Spinal cord (tissue), 9 donors: ENCODE measurements at regions not wholly inside any gene's neighbourhood (a gene's known extent, or its start where the extent isn't known, plus 50 kb on each side); places are given as distances from the start of the nearest gene placed in this dataset.

Experiments used
- DNase-seq, 6 donors: peaks; one replicate each; pipeline versions ENCODE4 v3.0.0 to v3.0.0-alpha.2; 2013 to 2015; ENCODE audit warnings: low spot score in 6 of 6, low read depth in 4 of 6
- H3K27ac ChIP-seq: one replicate; pipeline ENCODE4 v1.5.1; 2013; ENCODE audit warnings: low read depth, low read length, control low read depth
- H3K27me3 ChIP-seq: one replicate; pipeline ENCODE4 v1.6.1; 2013; ENCODE audit warnings: low read length; ENCODE audit not compliant: control insufficient read depth, insufficient read depth
- H3K36me3 ChIP-seq: one replicate; pipeline ENCODE4 v1.6.1; 2013; ENCODE audit warnings: low read length; ENCODE audit not compliant: control insufficient read depth, insufficient read depth
- H3K4me1 ChIP-seq: one replicate; pipeline ENCODE4 v1.6.1; 2013; ENCODE audit warnings: low read length; ENCODE audit not compliant: control insufficient read depth, insufficient read depth
- H3K4me3 ChIP-seq: one replicate; pipeline ENCODE4 v1.5.1; 2013; ENCODE audit warnings: low read depth, low read length, control low read depth
- H3K9me3 ChIP-seq: one replicate; pipeline ENCODE4 v1.6.1; 2013; ENCODE audit warnings: low read length; ENCODE audit not compliant: control insufficient read depth, insufficient read depth
- WGBS: methylation state at CpG from one replicate; pipeline ENCODE4 v1.1.5; 2013; ENCODE audit warnings: missing lambda C conversion rate; ENCODE audit not compliant: insufficient coverage; 5-methylcytosine and 5-hydroxymethylcytosine counted together
- donor health status: healthy.

- Histone ChIP-seq H3K4me1 (peaks cover 7% of the 10 kb centered on the region), H3K9me3 (no peaks in the 10 kb centered on the region), H3K27ac (no peak overlapping the region), H3K4me3 (no peak overlapping the region), H3K27me3 (no peaks in the 10 kb centered on the region), H3K36me3 (no peaks in the 10 kb centered on the region)
- DNase-seq = no peak
These were observed 52.4 kb downstream of the ELAPOR2 start for GRCh38 chr7:87007038-87007437.

- H3K27me3 ChIP-seq = no peaks in the 10 kb centered on the region
- no CpG with 5 or more reads among the region's 1 CpG for WGBS
- DNase-seq = no peak
- H3K4me1 ChIP-seq = peaks cover 9% of the 10 kb centered on the region
- H3K4me3 ChIP-seq = no peak overlapping the region
- no peaks in the 10 kb centered on the region for H3K36me3 ChIP-seq
- no peaks in the 10 kb centered on the region for H3K9me3 ChIP-seq
- no peak overlapping the region for H3K27ac ChIP-seq
These were observed 54.5 kb downstream of the ELAPOR2 start for GRCh38 chr7:87004956-87005355.

- 30% methylated on average over 5 of the region's 9 CpGs for WGBS
- no peak overlapping the region for H3K4me3 ChIP-seq
- DNase-seq = peak in 2 of 6 donors; percentile 61 to 76
- peaks cover 9% of the 10 kb centered on the region for H3K4me1 ChIP-seq
- H3K9me3 ChIP-seq = no peaks in the 10 kb centered on the region
- peak overlapping the region; percentile 42 for H3K27ac ChIP-seq
- H3K27me3 ChIP-seq = no peaks in the 10 kb centered on the region
- no peaks in the 10 kb centered on the region for H3K36me3 ChIP-seq
These were observed 55.3 kb downstream of the ELAPOR2 start for GRCh38 chr7:87003872-87004798.

- Histone ChIP-seq H3K36me3 (no peaks in the 10 kb centered on the region), H3K4me1 (peaks cover 9% of the 10 kb centered on the region), H3K27ac (no peak overlapping the region), H3K4me3 (no peak overlapping the region), H3K27me3 (no peaks in the 10 kb centered on the region), H3K9me3 (no peaks in the 10 kb centered on the region)
- 100% methylated on average over 1 of the region's 2 CpGs for WGBS
- no peak for DNase-seq
These were observed 58.2 kb downstream of the ELAPOR2 start for GRCh38 chr7:87001214-87001613.

- peak in 2 of 6 donors; percentile 66 to 86 for DNase-seq
- WGBS = 20% methylated on average over 1 of the region's 1 CpG
- peak overlapping the region; percentile 20 for H3K27ac ChIP-seq
- H3K27me3 ChIP-seq = no peaks in the 10 kb centered on the region
- H3K36me3 ChIP-seq = no peaks in the 10 kb centered on the region
- H3K9me3 ChIP-seq = no peaks in the 10 kb centered on the region
- no peak overlapping the region for H3K4me3 ChIP-seq
- H3K4me1 ChIP-seq = peaks cover 9% of the 10 kb centered on the region
These were observed 59.1 kb downstream of the ELAPOR2 start for GRCh38 chr7:87000344-87000743.

GRCh38 chr7:86999750-87000149 lies 59.7 kb downstream of the ELAPOR2 start:
- Histone ChIP-seq H3K4me3 (no peak overlapping the region), H3K9me3 (no peaks in the 10 kb centered on the region), H3K27me3 (no peaks in the 10 kb centered on the region), H3K4me1 (peaks cover 9% of the 10 kb centered on the region), H3K27ac (no peak overlapping the region), H3K36me3 (no peaks in the 10 kb centered on the region)
- DNase-seq = peak in 1 of 6 donors; percentile 55
- WGBS = no CpG with 5 or more reads among the region's 2 CpGs

GRCh38 chr7:86995814-86996213 lies 63.6 kb downstream of the ELAPOR2 start:
- Histone ChIP-seq H3K4me1 (peaks cover 3% of the 10 kb centered on the region), H3K27me3 (no peaks in the 10 kb centered on the region), H3K36me3 (no peaks in the 10 kb centered on the region), H3K27ac (no peak overlapping the region), H3K4me3 (no peak overlapping the region), H3K9me3 (no peaks in the 10 kb centered on the region)
- no peak for DNase-seq
- WGBS = no CpG with 5 or more reads among the region's 1 CpG

GRCh38 chr7:86995052-86995725 lies 64.3 kb downstream of the ELAPOR2 start:
- DNase-seq = no peak
- no peak overlapping the region for H3K27ac ChIP-seq
- WGBS = 80% methylated on average over 3 of the region's 6 CpGs
- no peaks in the 10 kb centered on the region for H3K27me3 ChIP-seq
- peaks cover 1% of the 10 kb centered on the region for H3K4me1 ChIP-seq
- H3K36me3 ChIP-seq = no peaks in the 10 kb centered on the region
- H3K4me3 ChIP-seq = no peak overlapping the region
- no peaks in the 10 kb centered on the region for H3K9me3 ChIP-seq

- Histone ChIP-seq H3K4me1 (no peaks in the 10 kb centered on the region), H3K4me3 (no peak overlapping the region), H3K27me3 (no peaks in the 10 kb centered on the region), H3K36me3 (no peaks in the 10 kb centered on the region), H3K9me3 (peaks cover 3% of the 10 kb centered on the region), H3K27ac (no peak overlapping the region)
- DNase-seq = peak in 1 of 6 donors; percentile 9
These were observed 67.7 kb downstream of the ELAPOR2 start for GRCh38 chr7:86991771-86992191.
